SK-N-SH (cell line): ENCODE measurements at regions not wholly inside any gene's neighbourhood (a gene's known extent, or its start where the extent isn't known, plus 50 kb on each side); places are given as distances from the start of the nearest gene placed in this dataset.

Experiments used
- CTCF ChIA-PET: fragments of 300-600, 350-600 bp; formaldehyde crosslinking; extraction: SDS; loops from one replicate; lab custom pipeline; 2021; lab: Yijun Ruan, JAX
- POLR2A ChIA-PET: fragments of 350-600 bp; sonication (Branson Sonifier 250); formaldehyde crosslinking; extraction: SDS; loops from one replicate; lab custom pipeline; 2020; ENCODE audit warnings: antibody characterized with exemption, inconsistent platforms; lab: Yijun Ruan, JAX
- DNase-seq: peaks from one replicate; pipeline ENCODE4 v3.0.0; 2012
- H2AFZ ChIP-seq: fragments of 200-600 bp; sonication (generic); 2 replicates; pipeline ENCODE4 v1.8.1; 2016; ENCODE audit warnings: antibody characterized with exemption, mild to moderate bottlenecking, low read depth
- H3F3A ChIP-seq: fragments of 200-600 bp; sonication (generic); replicated peaks from 2 replicates; pipeline ENCODE3; 2016; ENCODE audit warnings: antibody characterized with exemption, mild to moderate bottlenecking; ENCODE audit not compliant: insufficient read depth
- H3K27ac ChIP-seq, 2 experiments: fragments of 200-500 bp in 1 of 2; fragments of 200-600 bp in 1 of 2; sonication (Bioruptor generic) in 1 of 2; sonication (generic), shearing (Covaris generic) in 1 of 2; 2 replicates each; pipeline versions ENCODE4 v1.5.1 to v1.6.1; 2014 to 2016; ENCODE audit warnings: low read depth in 2 of 2, inconsistent platforms in 1 of 2, low read length in 1 of 2, mild to moderate bottlenecking in 1 of 2, mixed read lengths in 1 of 2
- H3K27me3 ChIP-seq: fragments of 200-600 bp; sonication (generic), shearing (Covaris generic); 2 replicates; pipeline ENCODE4 v1.6.1; 2016; ENCODE audit warnings: mixed run types; ENCODE audit not compliant: insufficient read depth
- H3K36me3 ChIP-seq, 2 experiments: fragments of 200-500 bp in 1 of 2; fragments of 200-600 bp in 1 of 2; sonication (Bioruptor generic) in 1 of 2; sonication (generic) in 1 of 2; replicated peaks in 1 of 2; 2 replicates each; pipeline versions ENCODE3 to v1.5.1; 2014 to 2016; ENCODE audit warnings: low read length in 1 of 2, mild to moderate bottlenecking in 1 of 2; ENCODE audit not compliant: insufficient read depth in 2 of 2, control insufficient read depth in 1 of 2
- H3K4me1 ChIP-seq, 2 experiments: fragments of 200-500 bp in 1 of 2; fragments of 200-600 bp in 1 of 2; sonication (Bioruptor generic) in 1 of 2; sonication (generic), shearing (Covaris generic) in 1 of 2; 2 replicates each; pipeline versions ENCODE4 v1.5.1 to v1.6.1; 2014 to 2016; ENCODE audit warnings: low read depth in 1 of 2, low read length in 1 of 2, mixed run types in 1 of 2; ENCODE audit not compliant: insufficient read depth in 2 of 2, control insufficient read depth in 1 of 2
- H3K4me2 ChIP-seq: fragments of 200-600 bp; sonication (generic), shearing (Covaris generic); 2 replicates; pipeline ENCODE4 v1.6.1; 2017; ENCODE audit warnings: mixed run types
- H3K4me3 ChIP-seq, 2 experiments: fragments of 200-500 bp in 1 of 2; fragments of 200-600 bp in 1 of 2; sonication (Bioruptor generic) in 1 of 2; sonication (generic), shearing (Covaris generic) in 1 of 2; 2 replicates each; pipeline versions ENCODE4 v1.5.1 to v1.8.1; 2014 to 2016; ENCODE audit warnings: low read depth in 2 of 2, inconsistent platforms in 1 of 2, low read length in 1 of 2, mild to moderate bottlenecking in 1 of 2, mixed read lengths in 1 of 2, moderate library complexity in 1 of 2
- H3K79me2 ChIP-seq: fragments of 200-600 bp; sonication (generic); 2 replicates; pipeline ENCODE4 v1.8.1; 2017; ENCODE audit warnings: mild to moderate bottlenecking; ENCODE audit not compliant: insufficient read depth
- H3K9ac ChIP-seq: fragments of 200-600 bp; sonication (generic); 2 replicates; pipeline ENCODE4 v1.6.1; 2017; ENCODE audit warnings: mixed run types
- H3K9me2 ChIP-seq: fragments of 200-600 bp; sonication (generic); 2 replicates; pipeline ENCODE4 v1.6.1; 2017; ENCODE audit warnings: mixed run types
- H3K9me3 ChIP-seq: fragments of 200-600 bp; sonication (generic); 2 replicates; pipeline ENCODE4 v1.6.1; 2017; ENCODE audit warnings: mixed run types, mild to moderate bottlenecking, moderate library complexity
- H4K20me1 ChIP-seq: fragments of 200-600 bp; sonication (generic); 2 replicates; pipeline ENCODE4 v1.6.1; 2017; ENCODE audit warnings: mild to moderate bottlenecking, mixed run types; ENCODE audit not compliant: insufficient read depth
- CHD2 ChIP-seq: fragments of 150-350 bp; IDR thresholded peaks from 2 replicates; pipeline ENCODE4 v1.6.1; 2018; ENCODE audit warnings: low read length; ENCODE audit not compliant: partially characterized antibody
- EP300 ChIP-seq, 2 experiments: IDR thresholded peaks; 2 replicates each; pipeline versions ENCODE4 v1.4.0 to v1.6.1; 2012; ENCODE audit warnings: borderline replicate concordance in 1 of 2, low read depth in 1 of 2, low read length in 1 of 2
- EZH2phosphoT487 ChIP-seq: fragments of 200-600 bp; sonication (generic); IDR thresholded peaks from 2 replicates; pipeline ENCODE4 v1.6.1; 2017; ENCODE audit warnings: low read depth, mixed run types, mild to moderate bottlenecking, antibody characterized with exemption, moderate library complexity, borderline replicate concordance
- FOSL2 ChIP-seq: IDR thresholded peaks from 2 replicates; pipeline ENCODE4 v1.4.0; 2012; ENCODE audit warnings: low read depth, mild to moderate bottlenecking, moderate library complexity, borderline replicate concordance
- FOXJ3 ChIP-seq: sonication (generic); formaldehyde crosslinking; IDR thresholded peaks from 2 replicates; pipeline ENCODE4 v1.5.1; 2020; ENCODE audit warnings: mild to moderate bottlenecking, missing genetic modification reagents
- FOXM1 ChIP-seq: IDR thresholded peaks from 2 replicates; pipeline ENCODE4 v1.4.0; 2012; ENCODE audit warnings: low read depth, mild to moderate bottlenecking
- RAD21 ChIP-seq: IDR thresholded peaks from 2 replicates; pipeline ENCODE4 v1.6.1; 2012; ENCODE audit warnings: mild to moderate bottlenecking, low read length
- RFX5 ChIP-seq: IDR thresholded peaks from 2 replicates; pipeline ENCODE4 v1.6.1; 2012; ENCODE audit warnings: mild to moderate bottlenecking, improper control_type of control experiment, low read length
- RXRA ChIP-seq: IDR thresholded peaks from 2 replicates; pipeline ENCODE4 v1.4.0; 2012; ENCODE audit warnings: low read depth, mild to moderate bottlenecking, borderline replicate concordance
- SIN3A ChIP-seq: IDR thresholded peaks from 2 replicates; pipeline ENCODE4 v1.6.1; 2012; ENCODE audit warnings: low read depth, mild to moderate bottlenecking, low read length, moderate library complexity, borderline replicate concordance
- TCF12 ChIP-seq: IDR thresholded peaks from 2 replicates; pipeline ENCODE4 v1.4.0; 2012
- TEAD4 ChIP-seq: IDR thresholded peaks from 2 replicates; pipeline ENCODE4 v1.4.0; 2012; ENCODE audit warnings: mild to moderate bottlenecking, borderline replicate concordance; ENCODE audit not compliant: insufficient read depth
- YY1 ChIP-seq: IDR thresholded peaks from 2 replicates; pipeline ENCODE4 v1.4.0; 2012; ENCODE audit warnings: low read depth, mild to moderate bottlenecking
- WGBS: methylation state at CpG from one replicate; pipeline ENCODE4 v1.1.6; 2017; ENCODE audit warnings: low lambda C conversion rate; 5-methylcytosine and 5-hydroxymethylcytosine counted together
- TF ChIP-seq, protein P1 (sequence below): IDR thresholded peaks from 2 replicates; pipeline ENCODE4 v1.6.1; 2012; ENCODE audit warnings: mild to moderate bottlenecking, low read depth, low read length, moderate library complexity
- TF ChIP-seq, protein P2 (sequence below): IDR thresholded peaks from 2 replicates; pipeline ENCODE4; 2012
- TF ChIP-seq, protein P3 (sequence below): IDR thresholded peaks from 2 replicates; pipeline ENCODE4 v1.4.0; 2012; ENCODE audit warnings: low read depth, borderline replicate concordance
- TF ChIP-seq, protein P4 (sequence below): IDR thresholded peaks from 2 replicates; pipeline ENCODE4 v1.4.0; 2012; ENCODE audit warnings: low read depth, borderline replicate concordance
- TF ChIP-seq, protein P5 (sequence below): fragments of 150-350 bp; IDR thresholded peaks from 2 replicates; pipeline ENCODE4 v1.6.1; 2017; ENCODE audit warnings: antibody characterized with exemption, low read length, low read depth, borderline replicate concordance
- TF ChIP-seq, protein P6 (sequence below): fragments of 150-350 bp; IDR thresholded peaks from 2 replicates; pipeline ENCODE4 v1.6.1; 2016; ENCODE audit warnings: mild to moderate bottlenecking, low read depth, low read length
- TF ChIP-seq, protein P7 (sequence below): fragments of 200-600 bp; sonication (generic); IDR thresholded peaks from 2 replicates; pipeline ENCODE4 v1.6.1; 2017; ENCODE audit warnings: antibody characterized with exemption, mild to moderate bottlenecking, moderate library complexity

DNA sequence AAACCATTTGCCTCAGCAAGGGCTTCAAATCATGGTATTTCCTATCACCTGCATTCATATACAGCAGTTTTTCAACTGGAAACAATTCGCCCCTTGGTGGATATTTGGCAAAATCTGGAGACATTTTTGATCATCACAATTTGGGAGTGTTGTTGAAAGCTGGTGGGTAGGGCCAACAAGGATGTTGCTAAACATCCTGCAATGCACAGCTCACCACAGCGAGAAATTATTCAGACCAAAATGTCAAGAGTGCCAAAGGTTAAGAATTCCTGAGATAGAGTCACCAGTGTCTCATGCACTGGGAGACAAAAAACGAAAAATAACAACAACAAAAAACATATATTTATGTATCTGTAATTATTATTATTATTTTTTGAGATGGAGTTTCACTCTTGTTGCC, 435.2 kb upstream of the CTSO start:
- Histone ChIP-seq H3K4me3 (no peak overlapping the region), H3F3A (no peaks in the 10 kb centered on the region), H3K4me2 (no peak overlapping the region), H2AFZ (peak overlapping the region; percentile 30; the same call in 1 of the 2 replicates), H3K79me2 (no peaks in the 10 kb centered on the region), H3K9ac (no peak overlapping the region), H3K27me3 (no peaks in the 10 kb centered on the region), H3K36me3 (no peaks in the 10 kb centered on the region), H4K20me1 (no peaks in the 10 kb centered on the region), H3K9me3 (no peaks in the 10 kb centered on the region)
- 10% methylated on average over 3 of the region's 3 CpGs for WGBS
- DNase-seq: no peak
- CTCF ChIA-PET: no interaction called here
- TF ChIP-seq, protein P1, sequence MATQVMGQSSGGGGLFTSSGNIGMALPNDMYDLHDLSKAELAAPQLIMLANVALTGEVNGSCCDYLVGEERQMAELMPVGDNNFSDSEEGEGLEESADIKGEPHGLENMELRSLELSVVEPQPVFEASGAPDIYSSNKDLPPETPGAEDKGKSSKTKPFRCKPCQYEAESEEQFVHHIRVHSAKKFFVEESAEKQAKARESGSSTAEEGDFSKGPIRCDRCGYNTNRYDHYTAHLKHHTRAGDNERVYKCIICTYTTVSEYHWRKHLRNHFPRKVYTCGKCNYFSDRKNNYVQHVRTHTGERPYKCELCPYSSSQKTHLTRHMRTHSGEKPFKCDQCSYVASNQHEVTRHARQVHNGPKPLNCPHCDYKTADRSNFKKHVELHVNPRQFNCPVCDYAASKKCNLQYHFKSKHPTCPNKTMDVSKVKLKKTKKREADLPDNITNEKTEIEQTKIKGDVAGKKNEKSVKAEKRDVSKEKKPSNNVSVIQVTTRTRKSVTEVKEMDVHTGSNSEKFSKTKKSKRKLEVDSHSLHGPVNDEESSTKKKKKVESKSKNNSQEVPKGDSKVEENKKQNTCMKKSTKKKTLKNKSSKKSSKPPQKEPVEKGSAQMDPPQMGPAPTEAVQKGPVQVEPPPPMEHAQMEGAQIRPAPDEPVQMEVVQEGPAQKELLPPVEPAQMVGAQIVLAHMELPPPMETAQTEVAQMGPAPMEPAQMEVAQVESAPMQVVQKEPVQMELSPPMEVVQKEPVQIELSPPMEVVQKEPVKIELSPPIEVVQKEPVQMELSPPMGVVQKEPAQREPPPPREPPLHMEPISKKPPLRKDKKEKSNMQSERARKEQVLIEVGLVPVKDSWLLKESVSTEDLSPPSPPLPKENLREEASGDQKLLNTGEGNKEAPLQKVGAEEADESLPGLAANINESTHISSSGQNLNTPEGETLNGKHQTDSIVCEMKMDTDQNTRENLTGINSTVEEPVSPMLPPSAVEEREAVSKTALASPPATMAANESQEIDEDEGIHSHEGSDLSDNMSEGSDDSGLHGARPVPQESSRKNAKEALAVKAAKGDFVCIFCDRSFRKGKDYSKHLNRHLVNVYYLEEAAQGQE: no peak
- TF ChIP-seq TCF12: no peak
- TF ChIP-seq, protein P2, sequence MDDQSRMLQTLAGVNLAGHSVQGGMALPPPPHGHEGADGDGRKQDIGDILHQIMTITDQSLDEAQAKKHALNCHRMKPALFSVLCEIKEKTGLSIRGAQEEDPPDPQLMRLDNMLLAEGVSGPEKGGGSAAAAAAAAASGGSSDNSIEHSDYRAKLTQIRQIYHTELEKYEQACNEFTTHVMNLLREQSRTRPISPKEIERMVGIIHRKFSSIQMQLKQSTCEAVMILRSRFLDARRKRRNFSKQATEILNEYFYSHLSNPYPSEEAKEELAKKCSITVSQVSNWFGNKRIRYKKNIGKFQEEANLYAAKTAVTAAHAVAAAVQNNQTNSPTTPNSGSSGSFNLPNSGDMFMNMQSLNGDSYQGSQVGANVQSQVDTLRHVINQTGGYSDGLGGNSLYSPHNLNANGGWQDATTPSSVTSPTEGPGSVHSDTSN: no peak
- no peak for TF ChIP-seq FOSL2
- TF ChIP-seq RAD21: no peak
- no peak for TF ChIP-seq FOXM1
- no peak for TF ChIP-seq SIN3A
- TF ChIP-seq, protein P3, sequence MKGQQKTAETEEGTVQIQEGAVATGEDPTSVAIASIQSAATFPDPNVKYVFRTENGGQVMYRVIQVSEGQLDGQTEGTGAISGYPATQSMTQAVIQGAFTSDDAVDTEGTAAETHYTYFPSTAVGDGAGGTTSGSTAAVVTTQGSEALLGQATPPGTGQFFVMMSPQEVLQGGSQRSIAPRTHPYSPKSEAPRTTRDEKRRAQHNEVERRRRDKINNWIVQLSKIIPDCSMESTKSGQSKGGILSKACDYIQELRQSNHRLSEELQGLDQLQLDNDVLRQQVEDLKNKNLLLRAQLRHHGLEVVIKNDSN: no peak
- TF ChIP-seq EP300 (IDR thresholded peaks at IDR 0.05; ENCODE audit: borderline replicate concordance in 1 of 2, low read depth in 1 of 2, low read length in 1 of 2): no peak
- TF ChIP-seq FOXJ3 (CRISPR knock-in tag): no peak
- TF ChIP-seq YY1: no peak
- TF ChIP-seq RFX5: no peak
- TF ChIP-seq CHD2: no peak
- TF ChIP-seq EZH2phosphoT487: no peak
- TF ChIP-seq TEAD4: no peak
- TF ChIP-seq, protein P4, sequence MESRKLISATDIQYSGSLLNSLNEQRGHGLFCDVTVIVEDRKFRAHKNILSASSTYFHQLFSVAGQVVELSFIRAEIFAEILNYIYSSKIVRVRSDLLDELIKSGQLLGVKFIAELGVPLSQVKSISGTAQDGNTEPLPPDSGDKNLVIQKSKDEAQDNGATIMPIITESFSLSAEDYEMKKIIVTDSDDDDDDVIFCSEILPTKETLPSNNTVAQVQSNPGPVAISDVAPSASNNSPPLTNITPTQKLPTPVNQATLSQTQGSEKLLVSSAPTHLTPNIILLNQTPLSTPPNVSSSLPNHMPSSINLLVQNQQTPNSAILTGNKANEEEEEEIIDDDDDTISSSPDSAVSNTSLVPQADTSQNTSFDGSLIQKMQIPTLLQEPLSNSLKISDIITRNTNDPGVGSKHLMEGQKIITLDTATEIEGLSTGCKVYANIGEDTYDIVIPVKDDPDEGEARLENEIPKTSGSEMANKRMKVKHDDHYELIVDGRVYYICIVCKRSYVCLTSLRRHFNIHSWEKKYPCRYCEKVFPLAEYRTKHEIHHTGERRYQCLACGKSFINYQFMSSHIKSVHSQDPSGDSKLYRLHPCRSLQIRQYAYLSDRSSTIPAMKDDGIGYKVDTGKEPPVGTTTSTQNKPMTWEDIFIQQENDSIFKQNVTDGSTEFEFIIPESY: no peak
- TF ChIP-seq, protein P5, sequence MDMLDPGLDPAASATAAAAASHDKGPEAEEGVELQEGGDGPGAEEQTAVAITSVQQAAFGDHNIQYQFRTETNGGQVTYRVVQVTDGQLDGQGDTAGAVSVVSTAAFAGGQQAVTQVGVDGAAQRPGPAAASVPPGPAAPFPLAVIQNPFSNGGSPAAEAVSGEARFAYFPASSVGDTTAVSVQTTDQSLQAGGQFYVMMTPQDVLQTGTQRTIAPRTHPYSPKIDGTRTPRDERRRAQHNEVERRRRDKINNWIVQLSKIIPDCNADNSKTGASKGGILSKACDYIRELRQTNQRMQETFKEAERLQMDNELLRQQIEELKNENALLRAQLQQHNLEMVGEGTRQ: no peak
- TF ChIP-seq RXRA: no peak
- TF ChIP-seq, protein P6, sequence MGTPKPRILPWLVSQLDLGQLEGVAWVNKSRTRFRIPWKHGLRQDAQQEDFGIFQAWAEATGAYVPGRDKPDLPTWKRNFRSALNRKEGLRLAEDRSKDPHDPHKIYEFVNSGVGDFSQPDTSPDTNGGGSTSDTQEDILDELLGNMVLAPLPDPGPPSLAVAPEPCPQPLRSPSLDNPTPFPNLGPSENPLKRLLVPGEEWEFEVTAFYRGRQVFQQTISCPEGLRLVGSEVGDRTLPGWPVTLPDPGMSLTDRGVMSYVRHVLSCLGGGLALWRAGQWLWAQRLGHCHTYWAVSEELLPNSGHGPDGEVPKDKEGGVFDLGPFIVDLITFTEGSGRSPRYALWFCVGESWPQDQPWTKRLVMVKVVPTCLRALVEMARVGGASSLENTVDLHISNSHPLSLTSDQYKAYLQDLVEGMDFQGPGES: no peak
- TF ChIP-seq, protein P7, sequence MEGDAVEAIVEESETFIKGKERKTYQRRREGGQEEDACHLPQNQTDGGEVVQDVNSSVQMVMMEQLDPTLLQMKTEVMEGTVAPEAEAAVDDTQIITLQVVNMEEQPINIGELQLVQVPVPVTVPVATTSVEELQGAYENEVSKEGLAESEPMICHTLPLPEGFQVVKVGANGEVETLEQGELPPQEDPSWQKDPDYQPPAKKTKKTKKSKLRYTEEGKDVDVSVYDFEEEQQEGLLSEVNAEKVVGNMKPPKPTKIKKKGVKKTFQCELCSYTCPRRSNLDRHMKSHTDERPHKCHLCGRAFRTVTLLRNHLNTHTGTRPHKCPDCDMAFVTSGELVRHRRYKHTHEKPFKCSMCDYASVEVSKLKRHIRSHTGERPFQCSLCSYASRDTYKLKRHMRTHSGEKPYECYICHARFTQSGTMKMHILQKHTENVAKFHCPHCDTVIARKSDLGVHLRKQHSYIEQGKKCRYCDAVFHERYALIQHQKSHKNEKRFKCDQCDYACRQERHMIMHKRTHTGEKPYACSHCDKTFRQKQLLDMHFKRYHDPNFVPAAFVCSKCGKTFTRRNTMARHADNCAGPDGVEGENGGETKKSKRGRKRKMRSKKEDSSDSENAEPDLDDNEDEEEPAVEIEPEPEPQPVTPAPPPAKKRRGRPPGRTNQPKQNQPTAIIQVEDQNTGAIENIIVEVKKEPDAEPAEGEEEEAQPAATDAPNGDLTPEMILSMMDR: no peak
- TF ChIP-seq, all 33 proteins: peak for 0
- no peaks in the 10 kb centered on the region for H3K9me2 ChIP-seq
- POLR2A ChIA-PET: no interaction called here
- no peak overlapping the region for H3K27ac ChIP-seq
- no peaks in the 10 kb centered on the region for H3K4me1 ChIP-seq
